PC-9 (cell line): ENCODE measurements at regions not wholly inside any gene's neighbourhood (a gene's known extent, or its start where the extent isn't known, plus 50 kb on each side); places are given as distances from the start of the nearest gene placed in this dataset.

Experiments
- EZH2 ChIP-seq: fragments of 200-600 bp; sonication (generic); IDR thresholded peaks from 2 replicates; pipeline ENCODE4 v1.8.0; 2017; ENCODE audit warnings: antibody characterized with exemption, low read depth
- TF ChIP-seq, protein P1 (sequence below): fragments of 200-600 bp; sonication (generic); conservative IDR thresholded peaks from 2 replicates; pipeline ENCODE4 v1.6.1; 2017; ENCODE audit warnings: mixed run types, antibody characterized with exemption, mild to moderate bottlenecking, moderate library complexity

DNA sequence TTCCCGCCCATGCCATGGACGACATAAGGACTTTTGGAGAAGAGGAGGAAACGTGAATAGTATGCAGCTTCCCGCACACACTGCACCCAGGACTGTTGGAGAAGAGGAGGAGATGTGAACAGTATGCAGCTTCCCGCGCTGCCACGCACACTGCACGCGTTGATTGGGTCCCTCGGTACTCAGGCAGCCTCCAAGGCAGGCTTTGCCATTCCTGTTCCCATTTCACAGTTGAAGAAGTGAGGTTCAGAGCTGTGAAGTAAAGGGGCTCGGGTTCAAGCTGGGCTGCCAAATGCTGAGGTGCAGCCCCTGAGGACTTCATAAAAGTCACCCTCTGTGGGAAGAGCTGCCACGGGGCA, 147.9 kb upstream of the FAM20C start:
- TF ChIP-seq EZH2, result no peak
- TF ChIP-seq, protein P1, sequence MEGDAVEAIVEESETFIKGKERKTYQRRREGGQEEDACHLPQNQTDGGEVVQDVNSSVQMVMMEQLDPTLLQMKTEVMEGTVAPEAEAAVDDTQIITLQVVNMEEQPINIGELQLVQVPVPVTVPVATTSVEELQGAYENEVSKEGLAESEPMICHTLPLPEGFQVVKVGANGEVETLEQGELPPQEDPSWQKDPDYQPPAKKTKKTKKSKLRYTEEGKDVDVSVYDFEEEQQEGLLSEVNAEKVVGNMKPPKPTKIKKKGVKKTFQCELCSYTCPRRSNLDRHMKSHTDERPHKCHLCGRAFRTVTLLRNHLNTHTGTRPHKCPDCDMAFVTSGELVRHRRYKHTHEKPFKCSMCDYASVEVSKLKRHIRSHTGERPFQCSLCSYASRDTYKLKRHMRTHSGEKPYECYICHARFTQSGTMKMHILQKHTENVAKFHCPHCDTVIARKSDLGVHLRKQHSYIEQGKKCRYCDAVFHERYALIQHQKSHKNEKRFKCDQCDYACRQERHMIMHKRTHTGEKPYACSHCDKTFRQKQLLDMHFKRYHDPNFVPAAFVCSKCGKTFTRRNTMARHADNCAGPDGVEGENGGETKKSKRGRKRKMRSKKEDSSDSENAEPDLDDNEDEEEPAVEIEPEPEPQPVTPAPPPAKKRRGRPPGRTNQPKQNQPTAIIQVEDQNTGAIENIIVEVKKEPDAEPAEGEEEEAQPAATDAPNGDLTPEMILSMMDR, result no peak
